Epidermal melanocyte (primary cell): ENCODE measurements at regions not wholly inside any gene's neighbourhood (a gene's known extent, or its start where the extent isn't known, plus 50 kb on each side); places are given as distances from the start of the nearest gene placed in this dataset.

Experiments
- DNase-seq: peaks from one replicate; pipeline ENCODE4 v3.0.0; 2011; ENCODE audit warnings: low spot score; ENCODE audit not compliant: insufficient read length

DNA sequence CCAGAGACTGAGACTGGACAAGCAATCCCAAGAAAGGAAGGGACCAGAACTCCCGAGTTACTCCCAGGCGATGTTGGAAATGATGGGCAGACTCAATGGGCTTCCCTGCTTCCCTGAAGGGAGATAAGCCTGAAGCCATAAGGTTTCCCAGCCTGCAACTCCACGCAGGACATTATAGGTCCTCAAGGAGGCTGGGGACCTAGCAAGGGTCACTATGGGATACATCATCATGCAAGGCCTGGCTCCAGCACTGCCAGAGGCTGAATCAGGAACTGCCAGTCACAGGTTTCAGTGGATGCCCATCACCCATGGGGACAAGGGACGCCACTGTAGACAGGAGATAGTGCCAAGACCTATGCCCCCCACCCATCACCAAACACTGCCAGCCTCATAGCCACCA, 338.7 kb downstream of the IRS2 start:
- DNase-seq: no peak

DNA sequence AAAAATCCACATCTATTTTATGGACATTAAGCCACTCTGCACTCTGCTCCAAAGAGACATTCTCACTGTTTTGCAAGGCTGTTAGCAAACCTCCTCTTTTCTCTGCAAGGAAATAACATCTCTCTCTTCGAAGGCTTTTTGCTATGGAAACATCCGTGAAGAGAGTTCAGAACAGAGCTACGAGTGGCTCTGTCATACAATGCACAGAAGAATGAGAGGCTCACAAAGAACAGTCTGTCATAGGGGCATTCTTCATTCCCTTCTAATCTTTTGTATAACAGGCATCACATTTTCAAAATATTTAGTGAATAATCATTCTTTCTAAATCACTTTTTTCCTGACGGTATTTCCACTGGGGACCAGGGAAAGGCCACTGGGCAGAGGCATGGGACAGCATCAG, 346.1 kb downstream of the IRS2 start:
- no peak for DNase-seq

DNA sequence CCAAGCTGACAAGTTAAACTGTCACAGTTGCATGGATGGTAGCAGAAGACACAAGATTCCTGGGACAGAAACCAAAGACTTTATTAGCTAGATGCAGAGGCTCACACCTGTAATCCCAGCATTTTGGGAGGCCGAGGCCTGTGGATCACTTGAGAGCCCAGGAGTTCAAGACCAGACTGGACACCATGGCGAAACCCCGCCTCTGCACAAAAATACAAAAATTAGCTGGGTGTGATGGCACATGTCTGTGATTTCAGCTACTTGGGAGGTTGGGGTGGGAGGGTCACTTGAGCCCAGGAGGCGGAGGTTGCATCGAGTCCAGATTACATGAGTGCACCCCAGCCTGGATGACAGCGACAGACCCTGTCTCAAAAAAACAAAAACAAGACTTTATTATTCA, 346.6 kb downstream of the IRS2 start:
- no peak for DNase-seq

- DNase-seq: no peak
These were observed 349.5 kb downstream of the IRS2 start for GRCh38 chr13:109436841-109437240.

- no peak for DNase-seq
These were observed 350.2 kb downstream of the IRS2 start for GRCh38 chr13:109436055-109436622.

- no peak for DNase-seq
These were observed 355.2 kb downstream of the IRS2 start for GRCh38 chr13:109431217-109431616.

- no peak for DNase-seq
These were observed 358.2 kb downstream of the IRS2 start for GRCh38 chr13:109428146-109428545.

GRCh38 chr13:109427695-109428094, 358.7 kb downstream of the IRS2 start:
- DNase-seq: no peak

DNA sequence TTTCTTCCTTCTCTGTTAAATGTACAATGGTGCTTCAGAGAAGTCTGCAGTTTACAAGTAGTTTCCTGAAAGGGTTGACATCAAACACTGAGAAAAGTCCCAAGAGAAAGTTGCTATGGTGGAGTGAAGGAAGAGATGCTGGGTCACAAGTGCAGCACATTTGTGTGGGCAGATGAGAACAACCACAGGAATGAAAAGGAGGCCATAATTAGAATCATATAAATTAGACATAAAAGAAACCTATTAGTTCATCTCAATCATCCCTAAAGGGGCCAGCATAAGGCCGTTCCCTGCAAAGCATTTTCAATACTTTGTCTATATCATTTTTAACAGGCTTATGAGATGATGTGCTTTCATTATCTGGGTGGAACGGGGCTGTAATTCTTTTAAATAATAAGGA, 359.2 kb downstream of the IRS2 start:
- DNase-seq: no peak

DNA sequence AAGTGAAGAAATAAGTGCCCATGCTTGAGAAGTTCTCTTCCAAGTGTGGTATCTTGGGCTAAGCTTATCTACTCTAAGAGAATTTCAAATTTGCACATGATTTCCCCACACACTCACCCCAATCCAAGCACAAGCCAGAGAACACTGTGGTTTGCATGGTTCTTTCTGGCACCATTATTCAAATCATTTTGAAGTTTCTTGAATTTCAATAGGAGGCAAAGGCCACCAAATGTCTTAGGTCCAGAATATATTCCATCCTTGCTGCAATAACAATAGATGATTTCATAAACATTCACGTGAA, 359.7 kb downstream of the IRS2 start:
- DNase-seq: no peak

- no peak for DNase-seq
These were observed 360.3 kb downstream of the IRS2 start for GRCh38 chr13:109425821-109426689.

GRCh38 chr13:109422161-109422560, 364.2 kb downstream of the IRS2 start:
- no peak for DNase-seq

DNA sequence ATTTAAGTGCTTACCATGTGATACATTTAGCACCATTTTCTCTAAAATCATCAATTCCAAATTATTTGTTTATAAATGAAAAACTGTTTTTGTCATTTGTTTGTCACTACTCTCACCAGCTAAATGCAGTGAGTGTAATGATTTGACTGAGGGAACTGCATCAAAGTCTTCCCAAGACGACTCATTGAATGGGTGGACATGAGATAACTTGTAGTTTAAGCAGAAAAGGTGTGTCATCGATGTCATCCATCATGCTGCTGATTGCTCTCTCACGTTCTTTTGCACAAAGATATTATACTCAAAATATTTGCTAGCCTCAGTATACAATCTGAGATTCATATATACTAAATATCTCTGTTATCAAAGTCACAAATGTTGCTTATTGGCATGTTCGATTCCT, 366.5 kb downstream of the IRS2 start:
- DNase-seq: no peak

GRCh38 chr13:109418111-109418510, 368.3 kb downstream of the IRS2 start:
- no peak for DNase-seq

DNA sequence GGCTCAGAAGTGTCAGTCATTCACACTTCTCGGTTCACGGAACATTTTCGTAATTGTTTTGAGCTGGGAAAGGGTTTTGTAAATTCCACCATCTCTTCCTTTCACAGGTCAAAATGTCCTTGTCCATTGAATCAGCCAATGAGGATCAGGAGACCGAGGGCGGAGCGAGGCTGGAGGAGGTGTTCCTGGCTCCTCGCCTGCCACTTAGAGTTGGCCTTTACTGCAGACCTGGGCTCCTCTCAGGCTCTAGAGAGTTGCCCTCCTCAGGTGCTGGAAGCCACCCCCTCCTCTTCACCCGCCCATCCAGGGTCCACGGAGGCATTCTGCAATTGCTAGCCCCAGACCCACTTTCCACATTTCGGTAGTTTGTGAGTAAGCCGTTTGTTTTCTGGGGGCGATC, 370.4 kb downstream of the IRS2 start:
- DNase-seq: no peak

DNA sequence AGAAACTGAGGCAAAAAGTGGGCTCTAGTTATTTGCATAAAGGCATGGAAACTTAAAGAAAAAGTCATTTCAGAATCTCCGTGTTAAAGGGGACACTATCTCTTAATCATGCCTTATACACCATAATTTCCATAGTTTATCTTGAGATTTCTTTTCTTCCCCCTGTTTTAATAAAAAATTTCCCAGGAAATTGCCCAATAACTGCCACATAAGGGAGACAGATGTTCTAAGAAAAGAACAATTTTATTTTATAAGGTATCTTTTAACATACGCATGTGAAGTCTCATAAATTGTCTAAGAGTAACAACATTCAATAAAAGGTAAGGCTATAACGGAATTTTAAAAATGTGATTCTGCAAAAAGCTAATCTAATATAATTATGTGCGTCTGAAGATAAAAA, 371.3 kb downstream of the IRS2 start:
- DNase-seq: no peak

DNA sequence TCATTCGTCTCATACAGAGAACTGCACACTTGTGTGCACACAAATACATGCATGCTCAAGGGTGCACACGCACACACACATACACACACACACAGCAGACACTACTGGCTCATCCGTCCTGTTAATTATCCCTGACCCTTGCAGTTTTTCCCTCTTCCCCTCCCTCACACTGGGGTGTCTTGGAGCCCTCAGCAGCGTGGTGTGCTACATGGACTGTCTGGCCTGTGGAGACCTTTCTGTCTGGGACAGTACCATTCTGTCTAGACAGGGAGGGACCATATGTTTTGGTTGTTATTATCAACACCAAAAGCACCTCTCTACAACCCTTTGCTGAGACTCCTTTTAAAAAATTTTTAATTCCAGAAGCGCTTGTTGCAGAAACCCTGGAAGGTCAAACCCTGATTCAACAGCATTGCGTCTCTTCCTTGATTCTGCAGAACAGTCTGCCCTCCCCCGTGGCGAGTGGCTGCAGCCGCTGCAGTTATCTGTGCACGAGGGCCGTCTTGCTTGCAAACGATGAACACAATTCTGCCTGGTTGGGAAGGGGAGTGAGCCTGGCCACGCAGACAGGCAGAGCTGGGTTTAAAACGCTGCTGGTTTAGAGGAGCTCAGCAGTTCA, 374.0 kb downstream of the IRS2 start:
- peak; percentile 41 for DNase-seq

- DNase-seq: no peak
These were observed 375.5 kb downstream of the IRS2 start for GRCh38 chr13:109410868-109411267.

- DNase-seq: no peak
These were observed 377.6 kb downstream of the IRS2 start for GRCh38 chr13:109408591-109409382.

DNA sequence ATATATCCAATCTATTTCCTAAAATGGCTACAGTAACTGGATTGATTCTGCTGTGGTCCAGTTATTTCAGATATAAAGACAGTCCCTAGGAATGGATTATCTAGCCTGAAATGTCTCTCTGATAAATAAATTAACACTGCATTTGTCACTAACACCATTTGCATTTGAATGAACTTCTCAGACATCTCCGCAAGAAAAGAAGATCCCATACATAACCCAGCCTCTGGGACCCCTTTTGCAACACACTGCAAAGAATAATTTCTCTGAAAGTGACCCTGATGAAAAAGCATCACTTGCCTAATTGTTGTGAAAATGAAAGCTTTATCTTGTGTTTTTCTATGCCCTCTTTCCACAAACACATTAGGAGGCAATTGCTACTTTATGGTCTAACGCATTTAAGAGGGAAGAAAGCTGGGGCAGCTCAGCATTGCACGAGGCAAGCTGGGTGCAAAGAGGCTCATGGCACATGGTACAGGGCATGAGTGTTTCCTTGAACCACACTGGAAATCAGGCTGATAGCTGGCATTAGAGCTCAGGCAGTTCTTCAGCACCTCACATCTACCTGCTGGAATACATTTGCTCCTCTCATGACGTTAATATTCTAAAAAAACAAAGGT, 379.9 kb downstream of the IRS2 start:
- DNase-seq: no peak

DNA sequence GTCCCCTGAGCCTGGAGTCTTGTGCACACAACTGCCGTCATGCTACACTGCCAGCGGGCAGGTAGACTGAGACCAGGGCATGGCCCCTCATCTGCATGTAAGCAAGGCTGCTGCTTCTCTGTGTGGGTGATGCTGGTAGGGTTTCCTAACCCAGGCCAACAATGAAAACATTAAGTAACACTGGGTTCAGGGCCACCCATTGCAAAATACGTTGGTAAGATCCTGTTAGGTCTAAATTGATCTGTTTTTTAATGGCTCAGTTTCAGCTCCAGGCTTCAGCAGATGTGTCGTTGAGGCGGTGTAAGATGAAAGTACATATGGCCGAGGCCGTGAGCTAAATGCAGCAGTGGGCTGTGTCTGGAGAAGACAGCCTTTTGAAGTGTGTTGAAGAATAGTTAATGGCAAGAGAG, 383.4 kb downstream of the IRS2 start:
- DNase-seq: no peak

DNA sequence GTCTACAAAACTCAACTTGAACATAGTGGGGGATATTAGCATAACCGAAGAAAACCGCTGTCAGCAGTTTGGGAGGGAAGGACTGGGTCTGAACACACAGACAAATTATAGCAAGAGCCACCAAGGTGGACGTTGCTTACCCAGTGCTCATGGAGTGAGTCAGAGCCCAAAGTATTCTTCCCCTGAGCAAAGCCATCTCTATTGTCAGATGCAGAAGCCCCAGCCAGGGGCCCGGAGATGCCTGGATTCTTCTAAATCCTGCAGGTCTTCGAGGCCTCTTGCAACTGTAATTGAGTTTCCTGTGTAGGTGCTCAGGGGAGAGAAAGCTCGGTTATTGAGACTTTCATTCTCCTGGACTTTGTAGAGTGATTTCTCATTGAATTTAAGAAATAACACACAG, 384.5 kb downstream of the IRS2 start:
- DNase-seq: no peak
